B cell (primary cell): ENCODE measurements at regions not wholly inside any gene's neighbourhood (a gene's known extent, or its start where the extent isn't known, plus 50 kb on each side); places are given as distances from the start of the nearest gene placed in this dataset.

Experiments used
- ATAC-seq: fragments of 200-7000 bp; cut with Tn5 transposase; one replicate; pipeline ENCODE4 v1.10.0; 2021; ENCODE audit warnings: low read depth, mild to moderate bottlenecking, moderate number of reproducible peaks, moderate library complexity
- CTCF ChIA-PET: fragments of 350-600 bp; sonication (Branson Sonifier 250); formaldehyde crosslinking; loops from one replicate; lab custom pipeline; 2021; ENCODE audit warnings: antibody characterized with exemption, inconsistent platforms; lab: Charles Lee
- POLR2A ChIA-PET: fragments of 350-600 bp; sonication (Branson Sonifier 250); formaldehyde crosslinking; loops from one replicate; lab custom pipeline; 2021; ENCODE audit warnings: antibody characterized with exemption; lab: Charles Lee
- DNase-seq: peaks from one replicate; pipeline ENCODE4 v3.0.0; 2013
- H2AFZ ChIP-seq: 2 replicates; pipeline ENCODE4 v1.6.1; 2012; ENCODE audit warnings: mild to moderate bottlenecking, low read depth, low read length; ENCODE audit not compliant: insufficient read depth, poor library complexity, severe bottlenecking
- H3K27ac ChIP-seq, 2 donors: 1 replicate in 1 of 2; 2 replicates in 1 of 2; pipeline ENCODE4 v1.5.1; 2012 to 2013; ENCODE audit warnings: low read length in 2 of 2, mild to moderate bottlenecking in 2 of 2, moderate library complexity in 1 of 2
- H3K27me3 ChIP-seq, 4 experiments: fragments of 200-600 bp in 1 of 4; sonication (generic) in 1 of 4; replicated peaks in 1 of 4; 1 replicate in 2 of 4; 2 replicates in 2 of 4; pipeline versions ENCODE4 v1.6.1 to v1.7.0; 2013 to 2016; ENCODE audit warnings: low read length in 3 of 4, mild to moderate bottlenecking in 2 of 4, mixed read lengths in 1 of 4, moderate library complexity in 1 of 4; ENCODE audit not compliant: insufficient read depth in 4 of 4, control insufficient read depth in 3 of 4; ENCODE audit errors: control extremely low read depth in 1 of 4
- H3K36me3 ChIP-seq, 2 experiments: replicated peaks in 1 of 2; 1 replicate in 1 of 2; 2 replicates in 1 of 2; pipeline versions ENCODE4 v1.6.1 to v1.7.1; 2013; ENCODE audit warnings: low read length in 1 of 2; ENCODE audit not compliant: insufficient read depth in 2 of 2, control insufficient read depth in 1 of 2; ENCODE audit errors: control extremely low read depth in 1 of 2, extremely low read depth in 1 of 2
- H3K4me1 ChIP-seq, 2 donors: fragments of 200-600 bp in 1 of 2; sonication (generic) in 1 of 2; 1 replicate in 1 of 2; 2 replicates in 1 of 2; pipeline versions ENCODE4 v1.5.1 to v1.6.1; 2013 to 2017; ENCODE audit warnings: low read length in 2 of 2; ENCODE audit not compliant: control insufficient read depth in 2 of 2, insufficient read depth in 2 of 2
- H3K4me2 ChIP-seq: replicated peaks from 2 replicates; pipeline ENCODE3; 2012; ENCODE audit warnings: mild to moderate bottlenecking, low read depth, low read length; ENCODE audit not compliant: poor library complexity, severe bottlenecking
- H3K4me3 ChIP-seq, 5 experiments: fragments of 200-600 bp in 1 of 5; sonication (generic) in 1 of 5; 1 replicate in 3 of 5; 2 replicates in 2 of 5; pipeline versions ENCODE4 v1.5.1 to v1.7.0; 2011 to 2016; ENCODE audit warnings: low read length in 4 of 5, mild to moderate bottlenecking in 4 of 5, low read depth in 2 of 5, control low read depth in 1 of 5, moderate library complexity in 1 of 5; ENCODE audit not compliant: insufficient read depth in 1 of 5; ENCODE audit errors: control extremely low read depth in 1 of 5, extremely low read depth in 1 of 5
- H3K79me2 ChIP-seq: fragments of 200-600 bp; sonication (generic); one replicate; pipeline ENCODE4 v1.6.0; 2016; ENCODE audit warnings: low read length; ENCODE audit not compliant: control insufficient read depth, insufficient read depth
- H3K9ac ChIP-seq: fragments of 200-600 bp; sonication (generic); 2 replicates; pipeline ENCODE4 v1.6.1; 2017; ENCODE audit warnings: mild to moderate bottlenecking, low read length, moderate library complexity
- H3K9me3 ChIP-seq, 3 donors: one replicate each; pipeline versions ENCODE4 v1.6.1 to v1.7.1; 2013; ENCODE audit warnings: low read length in 2 of 3; ENCODE audit not compliant: control insufficient read depth in 2 of 3, insufficient read depth in 1 of 3; ENCODE audit errors: control extremely low read depth in 1 of 3
- H4K20me1 ChIP-seq: 2 replicates; pipeline ENCODE4 v1.6.0; 2012; ENCODE audit warnings: mild to moderate bottlenecking, low read length; ENCODE audit not compliant: insufficient read depth, control insufficient read depth, poor library complexity, severe bottlenecking
- H3K27ac Mint-ChIP-seq: one replicate; pipeline ENCODE4 v1.8.0; 2021; ENCODE audit warnings: mixed read lengths
- H3K27me3 Mint-ChIP-seq: one replicate; pipeline ENCODE4 v1.8.0; 2021; ENCODE audit warnings: mixed read lengths
- H3K4me1 Mint-ChIP-seq: one replicate; pipeline ENCODE4 v1.8.0; 2021; ENCODE audit warnings: mixed read lengths
- H3K4me3 Mint-ChIP-seq: one replicate; pipeline ENCODE4 v1.8.0; 2021; ENCODE audit warnings: mixed read lengths
- H3K9me3 Mint-ChIP-seq: one replicate; pipeline ENCODE4 v1.8.0; 2022; ENCODE audit warnings: mixed read lengths; ENCODE audit not compliant: insufficient read depth
- CTCF ChIP-seq: fragments of 200-600 bp; IDR thresholded peaks from one replicate; pipeline ENCODE4 v1.8.0; 2022; ENCODE audit warnings: antibody characterized with exemption, mild to moderate bottlenecking
- EZH2 ChIP-seq: IDR thresholded peaks from 2 replicates; pipeline ENCODE4 v1.6.1; 2012; ENCODE audit warnings: borderline replicate concordance, low read depth, mild to moderate bottlenecking, moderate library complexity, low read length; ENCODE audit not compliant: insufficient read depth, poor library complexity, severe bottlenecking
- WGBS: methylation state at CpG from one replicate; pipeline ENCODE4 v1.1.5; 2013; ENCODE audit warnings: missing lambda C conversion rate; ENCODE audit not compliant: insufficient coverage; 5-methylcytosine and 5-hydroxymethylcytosine counted together
- intact Hi-C: fragments of 100-400 bp; cut with micrococcal nuclease; formaldehyde crosslinking; loops from one replicate; pipeline ENCODE4 v1.10.0; 2022

- Histone ChIP-seq H3K9me3 (peaks cover 7 to 35% (median 19%) of the 10 kb centered on the region in 3 donors), H3K4me2 (no peak overlapping the region), H3K27ac (no peak overlapping the region), H3K9ac (no peak overlapping the region), H3K79me2 (no peaks in the 10 kb centered on the region), H3K27me3 (no peaks in the 10 kb centered on the region), H3K4me1 (no peaks in the 10 kb centered on the region), H2AFZ (no peak overlapping the region), H3K4me3 (no peak overlapping the region), H4K20me1 (no peaks in the 10 kb centered on the region), H3K36me3 (no peaks in the 10 kb centered on the region)
- Mint-ChIP-seq H3K4me1 (no peaks in the 10 kb centered on the region), H3K27ac (no peak overlapping the region), H3K4me3 (no peak overlapping the region), H3K27me3 (no peaks in the 10 kb centered on the region), H3K9me3 (peaks cover 22% of the 10 kb centered on the region)
- ChIA-PET CTCF (no interaction called here), POLR2A (no interaction called here)
- 77% methylated on average over 17 of the region's 17 CpGs for WGBS
- DNase-seq (no peak), ATAC-seq (no peak)
- TF ChIP-seq CTCF (no peak), EZH2 (no peak)
- intact Hi-C loops, result no loop called here
These were observed 1140.4 kb downstream of the RPIA start for GRCh38 chr2:89831641-89832498.

- 75% methylated on average over 12 of the region's 12 CpGs for WGBS
- Mint-ChIP-seq H3K4me1 (peaks cover 2% of the 10 kb centered on the region), H3K27me3 (no peaks in the 10 kb centered on the region), H3K4me3 (no peak overlapping the region), H3K27ac (no peak overlapping the region), H3K9me3 (peaks cover 27% of the 10 kb centered on the region)
- Histone ChIP-seq H3K27ac (no peak overlapping the region), H3K9me3 (peaks cover 7 to 34% (median 19%) of the 10 kb centered on the region in 3 donors), H3K36me3 (no peaks in the 10 kb centered on the region), H3K79me2 (no peaks in the 10 kb centered on the region), H3K4me2 (no peak overlapping the region), H3K4me3 (no peak overlapping the region), H3K27me3 (no peaks in the 10 kb centered on the region), H3K4me1 (no peaks in the 10 kb centered on the region), H4K20me1 (no peaks in the 10 kb centered on the region), H3K9ac (no peak overlapping the region), H2AFZ (no peak overlapping the region)
- intact Hi-C loops, result no loop called here
- TF ChIP-seq CTCF, result no peak
- no peak for TF ChIP-seq EZH2
- POLR2A ChIA-PET, result no interaction called here
- ATAC-seq (no peak), DNase-seq (no peak)
- CTCF ChIA-PET, result no interaction called here
These were observed 1141.8 kb downstream of the RPIA start for GRCh38 chr2:89833116-89833779.
